CD14-positive monocyte (primary cell): ENCODE measurements at regions not wholly inside any gene's neighbourhood (a gene's known extent, or its start where the extent isn't known, plus 50 kb on each side); places are given as distances from the start of the nearest gene placed in this dataset.

Experiments
- DNase-seq, 3 donors: peaks; one replicate each; pipeline ENCODE4 v3.0.0-alpha.2; 2011 to 2022
- H2AFZ ChIP-seq: 2 replicates; pipeline ENCODE4 v1.6.0; 2012; ENCODE audit warnings: mild to moderate bottlenecking, low read depth, low read length, inconsistent platforms; ENCODE audit not compliant: insufficient read depth, poor library complexity, severe bottlenecking
- H3K27ac ChIP-seq, 2 donors: 1 replicate in 1 of 2; 2 replicates in 1 of 2; pipeline ENCODE4 v1.5.1; 2012 to 2013; ENCODE audit warnings: low read length in 2 of 2, control low read depth in 1 of 2, inconsistent platforms in 1 of 2, low read depth in 1 of 2, mild to moderate bottlenecking in 1 of 2
- H3K27me3 ChIP-seq, 2 donors: one replicate each; pipeline versions ENCODE4 v1.6.0 to v1.6.1; 2011 to 2013; ENCODE audit warnings: low read length in 2 of 2; ENCODE audit not compliant: control insufficient read depth in 2 of 2, insufficient read depth in 2 of 2
- H3K36me3 ChIP-seq, 2 donors: replicated peaks in 1 of 2; 1 replicate in 1 of 2; 2 replicates in 1 of 2; pipeline versions ENCODE4 v1.5.1 to v1.6.1; 2012 to 2013; ENCODE audit warnings: low read length in 2 of 2, control low read depth in 1 of 2, inconsistent platforms in 1 of 2, mild to moderate bottlenecking in 1 of 2; ENCODE audit not compliant: insufficient read depth in 2 of 2, control insufficient read depth in 1 of 2
- H3K4me1 ChIP-seq, 2 donors: 1 replicate in 1 of 2; 2 replicates in 1 of 2; pipeline versions ENCODE4 v1.5.1 to v1.6.1; 2012 to 2013; ENCODE audit warnings: low read length in 2 of 2, control low read depth in 1 of 2, inconsistent platforms in 1 of 2, mild to moderate bottlenecking in 1 of 2, moderate library complexity in 1 of 2; ENCODE audit not compliant: insufficient read depth in 2 of 2, control insufficient read depth in 1 of 2
- H3K4me2 ChIP-seq: replicated peaks from 2 replicates; pipeline ENCODE3; 2012; ENCODE audit warnings: low read length, moderate library complexity, mild to moderate bottlenecking; ENCODE audit not compliant: poor library complexity, severe bottlenecking; ENCODE audit errors: extremely low read depth
- H3K4me3 ChIP-seq, 3 experiments: fragments of 200-600 bp in 1 of 3; sonication (generic) in 1 of 3; replicated peaks in 1 of 3; 1 replicate in 2 of 3; 2 replicates in 1 of 3; pipeline ENCODE4 v1.5.1; 2011 to 2013; ENCODE audit warnings: low read length in 3 of 3, mild to moderate bottlenecking in 3 of 3, control low read depth in 2 of 3, low read depth in 2 of 3, inconsistent platforms in 1 of 3, moderate library complexity in 1 of 3
- H3K79me2 ChIP-seq: 2 replicates; pipeline ENCODE4 v1.6.0; 2012; ENCODE audit warnings: mild to moderate bottlenecking, control low read depth, inconsistent platforms, low read length, moderate library complexity; ENCODE audit not compliant: insufficient read depth
- H3K9ac ChIP-seq: 2 replicates; pipeline ENCODE4 v1.6.0; 2017; ENCODE audit warnings: low read length, mild to moderate bottlenecking; ENCODE audit not compliant: insufficient read depth, poor library complexity, severe bottlenecking
- H3K9me3 ChIP-seq, 2 donors: replicated peaks in 1 of 2; 1 replicate in 1 of 2; 2 replicates in 1 of 2; pipeline versions ENCODE4 v1.5.1 to v1.6.1; 2012 to 2013; ENCODE audit warnings: low read length in 2 of 2, control low read depth in 1 of 2; ENCODE audit not compliant: control insufficient read depth in 1 of 2, insufficient read depth in 1 of 2
- H4K20me1 ChIP-seq: 2 replicates; pipeline ENCODE4 v1.6.0; 2012; ENCODE audit warnings: mild to moderate bottlenecking, low read length, control low read depth, moderate library complexity; ENCODE audit not compliant: insufficient read depth
- H3K27ac Mint-ChIP-seq, 7 donors: one replicate each; pipeline ENCODE4 v1.8.0; 2020; ENCODE audit warnings: mild to moderate bottlenecking in 7 of 7, mixed read lengths in 7 of 7, moderate library complexity in 6 of 7, inconsistent platforms in 2 of 7
- H3K27me3 Mint-ChIP-seq, 3 donors: one replicate each; pipeline ENCODE4 v1.8.0; 2021 to 2022; ENCODE audit warnings: low read depth in 3 of 3, mild to moderate bottlenecking in 3 of 3, mixed read lengths in 3 of 3, moderate library complexity in 3 of 3, inconsistent platforms in 1 of 3
- H3K36me3 Mint-ChIP-seq, 2 donors: one replicate each; pipeline ENCODE4 v1.8.0; 2020; ENCODE audit warnings: mixed read lengths in 2 of 2, inconsistent platforms in 1 of 2, mild to moderate bottlenecking in 1 of 2
- H3K4me1 Mint-ChIP-seq: one replicate; pipeline ENCODE4 v1.8.0; 2020; ENCODE audit warnings: mild to moderate bottlenecking, mixed read lengths
- H3K4me3 Mint-ChIP-seq, 2 donors: one replicate each; pipeline ENCODE4 v1.8.0; 2020; ENCODE audit warnings: mild to moderate bottlenecking in 2 of 2, mixed read lengths in 2 of 2, moderate library complexity in 1 of 2
- H3K9me3 Mint-ChIP-seq, 7 donors: one replicate each; pipeline ENCODE4 v1.8.0; 2020 to 2022; ENCODE audit warnings: mixed read lengths in 7 of 7, mild to moderate bottlenecking in 6 of 7, moderate library complexity in 6 of 7, inconsistent platforms in 2 of 7
- CTCF ChIP-seq: fragments of 200-600 bp; IDR thresholded peaks from one replicate; pipeline ENCODE4 v1.8.0; 2022; ENCODE audit warnings: antibody characterized with exemption, mild to moderate bottlenecking
- WGBS: methylation state at CpG from one replicate; pipeline ENCODE4 v1.1.5; 2013; ENCODE audit warnings: missing lambda C conversion rate; ENCODE audit not compliant: insufficient coverage; 5-methylcytosine and 5-hydroxymethylcytosine counted together
- intact Hi-C, 2 donors: fragments of 100-400 bp; cut with micrococcal nuclease; formaldehyde crosslinking; loops; one replicate each; pipeline versions ENCODE4 v1.15.0 to v1.15.1; 2023

- no peak overlapping the region for H3K4me3 Mint-ChIP-seq
- Histone ChIP-seq H2AFZ (no peak overlapping the region), H3K27ac (no peak overlapping the region), H3K9me3 (no peaks in the 10 kb centered on the region), H3K9ac (no peak overlapping the region), H3K4me1 (no peaks in the 10 kb centered on the region), H4K20me1 (no peaks in the 10 kb centered on the region), H3K27me3 (no peaks in the 10 kb centered on the region), H3K36me3 (no peaks in the 10 kb centered on the region), H3K4me2 (no peak overlapping the region), H3K4me3 (no peak overlapping the region), H3K79me2 (no peaks in the 10 kb centered on the region)
- no peak for TF ChIP-seq CTCF
- H3K9me3 Mint-ChIP-seq, result peaks cover 0 to 5% (median 0%) of the 10 kb centered on the region in 7 donors
- WGBS, result no CpG with 5 or more reads among the region's 6 CpGs
- no peaks in the 10 kb centered on the region for H3K4me1 Mint-ChIP-seq
- peak overlapping the region in 1 of 7 donors; percentile 69 for H3K27ac Mint-ChIP-seq
- H3K36me3 Mint-ChIP-seq, result no peaks in the 10 kb centered on the region
- intact Hi-C loops, result no loop called here
- DNase-seq, result no peak
- H3K27me3 Mint-ChIP-seq, result peaks cover 3 to 4% (median 3%) of the 10 kb centered on the region in 3 donors
These were observed 108.2 kb downstream of the SKIDA1 start for GRCh38 chr10:21417172-21417712.

GRCh38 chr10:21413680-21414079 lies 111.8 kb downstream of the SKIDA1 start:
- WGBS, result no CpG with 5 or more reads among the region's 2 CpGs
- Histone ChIP-seq H3K27me3 (no peaks in the 10 kb centered on the region), H3K4me3 (no peak overlapping the region), H3K9me3 (no peaks in the 10 kb centered on the region), H3K36me3 (no peaks in the 10 kb centered on the region), H3K9ac (no peak overlapping the region), H3K4me1 (no peaks in the 10 kb centered on the region), H3K27ac (no peak overlapping the region), H3K4me2 (no peak overlapping the region), H2AFZ (no peak overlapping the region), H4K20me1 (no peaks in the 10 kb centered on the region), H3K79me2 (no peaks in the 10 kb centered on the region)
- H3K27ac Mint-ChIP-seq, result no peak overlapping the region
- no peaks in the 10 kb centered on the region for H3K4me1 Mint-ChIP-seq
- peaks cover 0 to 5% (median 2%) of the 10 kb centered on the region in 3 donors for H3K27me3 Mint-ChIP-seq
- intact Hi-C loops, result no loop called here
- no peak for DNase-seq
- TF ChIP-seq CTCF, result no peak
- H3K4me3 Mint-ChIP-seq, result no peak overlapping the region
- no peaks in the 10 kb centered on the region for H3K36me3 Mint-ChIP-seq
- peaks cover 0 to 15% (median 2%) of the 10 kb centered on the region in 7 donors for H3K9me3 Mint-ChIP-seq
